Hepatocyte (in vitro differentiated cells): ENCODE measurements at regions not wholly inside any gene's neighbourhood (a gene's known extent, or its start where the extent isn't known, plus 50 kb on each side); places are given as distances from the start of the nearest gene placed in this dataset.

Source experiments
- CTCF ChIP-seq: fragments of 200-600 bp; sonication (generic); IDR thresholded peaks from 2 replicates; pipeline ENCODE4 v1.5.1; 2016; ENCODE audit warnings: antibody characterized with exemption, mild to moderate bottlenecking; ENCODE audit not compliant: poor library complexity
- EZH2 ChIP-seq: fragments of 200-600 bp; sonication (generic); IDR thresholded peaks from 2 replicates; pipeline ENCODE4 v1.6.1; 2016; ENCODE audit warnings: antibody characterized with exemption, mild to moderate bottlenecking, borderline replicate concordance
- EZH2phosphoT487 ChIP-seq: fragments of 200-600 bp; sonication (generic); IDR thresholded peaks from one replicate; pipeline ENCODE4 v1.6.1; 2018; ENCODE audit warnings: antibody characterized with exemption, mild to moderate bottlenecking, low read depth, moderate library complexity; ENCODE audit not compliant: unreplicated experiment, severe bottlenecking

GRCh38 chr5:42037379-42037932 lies 112.4 kb downstream of the FBXO4 start:
- TF ChIP-seq CTCF (no peak), EZH2 (no peak), EZH2phosphoT487 (no peak)
